K562 (cell line): ENCODE measurements at regions not wholly inside any gene's neighbourhood (a gene's known extent, or its start where the extent isn't known, plus 50 kb on each side); places are given as distances from the start of the nearest gene placed in this dataset.

Experiments used
- ATAC-seq: fragments of 200-7000 bp; cut with Tn5 transposase; 3 replicates; pipeline ENCODE4 v1.9.1; 2020; ENCODE audit warnings: moderate library complexity
- BruUV-seq: library from RNA; stranded (reverse); fragments of 400-500 nt; replicated peaks from 2 replicates; lab custom pipeline; 2021; lab: Mats Ljungman, UMichigan
- CTCF ChIA-PET: fragments of 300-600 bp; formaldehyde crosslinking; extraction: SDS; loops from one replicate; lab custom pipeline; 2021; ENCODE audit warnings: low intra/inter-chr PET ratio; lab: Yijun Ruan, JAX
- POLR2A ChIA-PET: fragments of 300-600, 350-650 bp; sonication (Branson Sonifier 250); formaldehyde crosslinking; extraction: SDS; loops from one replicate; lab custom pipeline; 2021; ENCODE audit warnings: antibody characterized with exemption, inconsistent platforms; lab: Yijun Ruan, JAX
- DNase-seq, 4 experiments: peaks; one replicate each; pipeline versions ENCODE4 v3.0.0 to v3.0.0-alpha.2; 2011 to 2018; ENCODE audit warnings: low spot score in 3 of 4, mixed read lengths in 3 of 4; ENCODE audit errors: extremely low read depth in 1 of 4
- FAIRE-seq: peaks from 2 replicates; lab custom pipeline; 2011; peaks lifted over from hg19 to GRCh38; lab: Jason Lieb, UNC
- H2AFZ ChIP-seq: 2 replicates; pipeline ENCODE4 v1.6.0; 2011; ENCODE audit warnings: low read depth, low read length, control low read depth, inconsistent platforms
- H3K27ac ChIP-seq: fragments of 200-600 bp; 3 replicates; pipeline ENCODE4 v1.8.0; 2011; ENCODE audit warnings: low read depth, mild to moderate bottlenecking, control low read depth, inconsistent platforms, low read length, moderate library complexity, mixed read lengths; ENCODE audit errors: extremely low read depth
- H3K27me3 ChIP-seq, 2 experiments: fragments of 300-600 bp in 1 of 2; 2 replicates in 1 of 2; 3 replicates in 1 of 2; pipeline versions ENCODE4 v1.6.0 to v1.8.0; 2011; ENCODE audit warnings: inconsistent platforms in 2 of 2, low read length in 2 of 2, mild to moderate bottlenecking in 1 of 2, mixed read lengths in 1 of 2, moderate library complexity in 1 of 2; ENCODE audit not compliant: control insufficient read depth in 2 of 2, insufficient read depth in 2 of 2
- H3K36me3 ChIP-seq: fragments of 300-600 bp; 3 replicates; pipeline ENCODE4 v1.8.0; 2011; ENCODE audit warnings: mild to moderate bottlenecking, low read length, inconsistent platforms; ENCODE audit not compliant: control insufficient read depth, insufficient read depth
- H3K4me1 ChIP-seq, 2 experiments: fragments of 200-600 bp in 1 of 2; replicated peaks in 1 of 2; 2 replicates in 1 of 2; 3 replicates in 1 of 2; pipeline versions ENCODE4 v1.5.1 to v1.8.0; 2011; ENCODE audit warnings: inconsistent platforms in 2 of 2, low read length in 2 of 2, mild to moderate bottlenecking in 1 of 2, mixed read lengths in 1 of 2, moderate library complexity in 1 of 2; ENCODE audit not compliant: control insufficient read depth in 2 of 2, insufficient read depth in 2 of 2
- H3K4me2 ChIP-seq: 2 replicates; pipeline ENCODE4 v1.6.1; 2011; ENCODE audit warnings: low read length, control low read depth, inconsistent platforms, mixed read lengths; ENCODE audit not compliant: insufficient read depth
- H3K4me3 ChIP-seq: fragments of 200-600 bp; sonication (generic), shearing (Covaris generic); 2 replicates; pipeline ENCODE4 v1.5.1; 2016; ENCODE audit warnings: control low read depth, inconsistent platforms
- H3K79me2 ChIP-seq: fragments of 200-600 bp; 3 replicates; pipeline ENCODE4 v1.8.0; 2011; ENCODE audit warnings: low read length, inconsistent platforms; ENCODE audit not compliant: control insufficient read depth, insufficient read depth
- H3K9ac ChIP-seq, 2 experiments: 2 replicates each; pipeline versions ENCODE4 v1.6.0 to v1.6.1; 2011; ENCODE audit warnings: low read depth in 2 of 2, low read length in 2 of 2, control low read depth in 1 of 2, inconsistent platforms in 1 of 2, mild to moderate bottlenecking in 1 of 2, mixed read lengths in 1 of 2; ENCODE audit not compliant: insufficient read depth in 1 of 2
- H3K9me1 ChIP-seq: one replicate; pipeline ENCODE4 v1.6.0; 2011; ENCODE audit warnings: inconsistent platforms, mild to moderate bottlenecking, low read length, moderate library complexity; ENCODE audit not compliant: control insufficient read depth, insufficient read depth
- H3K9me3 ChIP-seq: replicated peaks from 2 replicates; pipeline ENCODE4 v1.5.1; 2011; ENCODE audit warnings: low read depth, low read length, inconsistent platforms; ENCODE audit not compliant: control insufficient read depth, insufficient read depth
- H4K20me1 ChIP-seq: replicated peaks from 2 replicates; pipeline ENCODE4 v1.6.1; 2011; ENCODE audit warnings: low read length, inconsistent platforms, mixed read lengths; ENCODE audit not compliant: control insufficient read depth, insufficient read depth
- BDP1 ChIP-seq: IDR thresholded peaks from 3 replicates; pipeline ENCODE4 v1.6.1; 2011; ENCODE audit not compliant: insufficient read length, insufficient read depth
- CBX3 ChIP-seq, 2 experiments: IDR thresholded peaks; 1 replicate in 1 of 2; 2 replicates in 1 of 2; pipeline ENCODE4 v1.6.1; 2012; ENCODE audit warnings: inconsistent platforms in 2 of 2, low read length in 2 of 2, borderline replicate concordance in 1 of 2, control low read depth in 1 of 2
- LEF1 ChIP-seq: fragments of 450-650 bp; IDR thresholded peaks from 2 replicates; pipeline ENCODE4 v1.6.1; 2016; ENCODE audit warnings: mild to moderate bottlenecking
- MCM2 ChIP-seq: fragments of 450-650 bp; IDR thresholded peaks from 2 replicates; pipeline ENCODE4 v1.6.1; 2017; ENCODE audit warnings: low read depth, mild to moderate bottlenecking
- NRF1 ChIP-seq, 2 experiments: fragments of 450-650 bp; IDR thresholded peaks in 1 of 2; conservative IDR thresholded peaks in 1 of 2; 2 replicates each; pipeline ENCODE4 v1.6.1; 2014; ENCODE audit warnings: mild to moderate bottlenecking in 2 of 2
- RB1 ChIP-seq: fragments of 450-650 bp; IDR thresholded peaks from 2 replicates; pipeline ENCODE4 v1.6.1; 2017; ENCODE audit warnings: low read depth, mild to moderate bottlenecking
- SIN3A ChIP-seq, 2 experiments: fragments of 150-350 bp in 1 of 2; IDR thresholded peaks; 2 replicates each; pipeline ENCODE4 v1.6.1; 2011 to 2016; ENCODE audit warnings: borderline replicate concordance in 2 of 2, low read depth in 2 of 2, low read length in 2 of 2, mild to moderate bottlenecking in 2 of 2, moderate library complexity in 2 of 2; ENCODE audit not compliant: control insufficient read depth in 1 of 2
- SMAD3 ChIP-seq: fragments of 450-650 bp; formaldehyde crosslinking; conservative IDR thresholded peaks from 2 replicates; pipeline ENCODE4 v1.4.0; 2020; ENCODE audit warnings: mild to moderate bottlenecking
- ZBTB1 ChIP-seq: sonication (generic); formaldehyde crosslinking; IDR thresholded peaks from 2 replicates; pipeline ENCODE4 v1.8.1; 2023; ENCODE audit warnings: missing genetic modification reagents, low read depth, mild to moderate bottlenecking, borderline replicate concordance
- ZFP36 ChIP-seq: fragments of 150-350 bp; IDR thresholded peaks from 2 replicates; pipeline ENCODE4 v1.6.1; 2018; ENCODE audit warnings: low read length, low read depth; ENCODE audit not compliant: partially characterized antibody
- ZNF224 ChIP-seq: sonication (generic); formaldehyde crosslinking; IDR thresholded peaks from 2 replicates; pipeline ENCODE4 v1.8.0; 2022; ENCODE audit warnings: mild to moderate bottlenecking, missing genetic modification reagents
- ZNF766 ChIP-seq: fragments of 200-800 bp; sonication (Bioruptor generic); conservative IDR thresholded peaks from 2 replicates; pipeline ENCODE4 v1.6.1; 2016; ENCODE audit warnings: missing genetic modification characterization, missing compliant biosample characterization
- WGBS: fragments of 100-300 bp; shearing (Covaris generic); methylation state at CpG from one replicate; pipeline ENCODE4 v1.1.6; 2016; ENCODE audit warnings: low coverage, mixed read lengths; ENCODE audit not compliant: insufficient coverage; ENCODE audit errors: missing lambda C conversion rate; 5-methylcytosine and 5-hydroxymethylcytosine counted together
- in situ Hi-C: fragments of 300-500 bp; cut with MboI; formaldehyde crosslinking; loops from 4 replicates; pipeline ENCODE4 v1.15.0; 2018; ENCODE audit warnings: inconsistent platforms, mixed read lengths
- intact Hi-C: fragments of 100-400 bp; cut with micrococcal nuclease; formaldehyde crosslinking; loops from 2 replicates; pipeline ENCODE4 v1.14.2; 2022
- TF ChIP-seq, protein P1 (sequence below): sonication (generic); formaldehyde crosslinking; IDR thresholded peaks from 2 replicates; pipeline ENCODE4 v1.8.0; 2023; ENCODE audit warnings: mild to moderate bottlenecking, missing genetic modification reagents
- TF ChIP-seq, protein P2 (sequence below): fragments of 250-450 bp; sonication (Bioruptor Pico); IDR thresholded peaks from 2 replicates; pipeline ENCODE4 v1.5.1; 2021; ENCODE audit warnings: mild to moderate bottlenecking

DNA sequence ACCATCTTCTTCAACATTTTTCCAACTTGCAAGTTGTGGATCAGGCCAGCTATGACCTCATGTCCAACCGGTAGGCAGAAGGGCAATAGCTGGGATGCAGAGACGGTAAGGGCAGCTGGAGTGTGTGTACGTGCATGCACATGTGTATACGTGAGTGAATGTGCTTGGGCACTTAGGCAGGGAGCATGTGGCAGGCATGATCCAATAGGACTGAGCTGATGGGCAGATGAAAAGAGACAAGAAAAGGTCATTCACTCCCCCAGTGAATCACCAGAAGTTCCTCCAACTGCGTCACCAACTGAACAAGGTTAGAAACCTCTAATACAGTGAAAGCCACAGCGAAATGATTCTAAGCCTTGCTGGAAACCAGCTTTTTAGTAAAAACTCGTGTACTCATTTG, 176.1 kb downstream of the FGFR2 start:
- Histone ChIP-seq H3K9me3 (no peaks in the 10 kb centered on the region), H3K4me2 (no peak overlapping the region), H3K27me3 (no peaks in the 10 kb centered on the region), H3K4me3 (no peak overlapping the region), H3K27ac (no peak overlapping the region), H3K79me2 (no peaks in the 10 kb centered on the region), H3K9me1 (no peaks in the 10 kb centered on the region), H4K20me1 (no peaks in the 10 kb centered on the region), H3K9ac (no peak overlapping the region), H3K4me1 (no peaks in the 10 kb centered on the region), H3K36me3 (no peaks in the 10 kb centered on the region), H2AFZ (no peak overlapping the region)
- 0% methylated on average over 6 of the region's 7 CpGs for WGBS
- no peak for ATAC-seq
- in situ Hi-C loops (no loop called here), intact Hi-C loops (no loop called here)
- no peak for DNase-seq
- ChIA-PET CTCF (no interaction called here), POLR2A (interaction anchor here (0.7 kb wide), 1 partner anchor 930 kb away, joined by 3 read pairs; no protein-coding TSS in a partner anchor)
- no TSS peak for BruUV-seq
- FAIRE-seq: no peak
- TF ChIP-seq ZNF766 (peak; percentile 61), ZNF224 (no peak)

DNA sequence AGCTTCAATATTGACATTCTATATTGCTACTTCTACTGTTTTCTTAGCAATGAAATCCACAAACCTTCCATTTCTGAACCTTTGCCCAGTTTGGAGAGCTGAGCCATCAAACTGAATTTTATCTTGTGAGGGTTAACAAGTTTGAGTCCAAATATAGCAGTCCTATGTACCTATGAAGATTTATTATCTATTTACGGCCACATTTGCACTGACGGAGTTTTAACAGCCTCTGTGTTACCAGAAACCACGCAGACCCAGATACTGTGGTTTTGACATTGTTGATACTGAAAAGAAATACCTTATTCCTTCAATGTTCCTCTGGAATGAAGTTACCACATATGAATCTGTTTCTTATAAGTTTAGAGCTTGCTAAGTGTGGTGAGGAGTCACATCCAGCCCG, 172.6 kb downstream of the FGFR2 start:
- Histone ChIP-seq H2AFZ (no peak overlapping the region), H3K27me3 (no peaks in the 10 kb centered on the region), H3K27ac (no peak overlapping the region), H3K36me3 (no peaks in the 10 kb centered on the region), H3K9me3 (no peaks in the 10 kb centered on the region), H3K4me2 (no peak overlapping the region), H3K9me1 (no peaks in the 10 kb centered on the region), H3K4me3 (no peak overlapping the region), H3K4me1 (no peaks in the 10 kb centered on the region), H4K20me1 (no peaks in the 10 kb centered on the region), H3K79me2 (no peaks in the 10 kb centered on the region), H3K9ac (no peak overlapping the region)
- ChIA-PET POLR2A (no interaction called here), CTCF (no interaction called here)
- ATAC-seq: no peak
- in situ Hi-C loops: no loop called here
- no peak for FAIRE-seq
- WGBS: 0% methylated on average over 4 of the region's 4 CpGs
- no peak for DNase-seq
- no TSS peak for BruUV-seq
- intact Hi-C loops: no loop called here
- TF ChIP-seq SIN3A (IDR thresholded peaks at IDR 0.05; ENCODE audit: borderline replicate concordance in 2 of 2, control insufficient read depth in 1 of 2, low read depth in 2 of 2, low read length in 2 of 2): no peak
- no peak for TF ChIP-seq LEF1
- TF ChIP-seq BDP1: no peak
- TF ChIP-seq CBX3 (IDR thresholded peaks at IDR 0.05; ENCODE audit: borderline replicate concordance in 1 of 2, low read length in 2 of 2): no peak
- no peak for TF ChIP-seq ZBTB1 (CRISPR knock-in tag)
- no peak for TF ChIP-seq NRF1 (conservative IDR thresholded peaks at IDR 0.05 in 1 of 2, IDR thresholded peaks at IDR 0.05 in 1 of 2)
- no peak for TF ChIP-seq SMAD3
- TF ChIP-seq ZFP36: no peak
- TF ChIP-seq MCM2: no peak
- TF ChIP-seq, protein P1, sequence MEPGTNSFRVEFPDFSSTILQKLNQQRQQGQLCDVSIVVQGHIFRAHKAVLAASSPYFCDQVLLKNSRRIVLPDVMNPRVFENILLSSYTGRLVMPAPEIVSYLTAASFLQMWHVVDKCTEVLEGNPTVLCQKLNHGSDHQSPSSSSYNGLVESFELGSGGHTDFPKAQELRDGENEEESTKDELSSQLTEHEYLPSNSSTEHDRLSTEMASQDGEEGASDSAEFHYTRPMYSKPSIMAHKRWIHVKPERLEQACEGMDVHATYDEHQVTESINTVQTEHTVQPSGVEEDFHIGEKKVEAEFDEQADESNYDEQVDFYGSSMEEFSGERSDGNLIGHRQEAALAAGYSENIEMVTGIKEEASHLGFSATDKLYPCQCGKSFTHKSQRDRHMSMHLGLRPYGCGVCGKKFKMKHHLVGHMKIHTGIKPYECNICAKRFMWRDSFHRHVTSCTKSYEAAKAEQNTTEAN (CRISPR knock-in tag): no peak
- TF ChIP-seq, protein P2, sequence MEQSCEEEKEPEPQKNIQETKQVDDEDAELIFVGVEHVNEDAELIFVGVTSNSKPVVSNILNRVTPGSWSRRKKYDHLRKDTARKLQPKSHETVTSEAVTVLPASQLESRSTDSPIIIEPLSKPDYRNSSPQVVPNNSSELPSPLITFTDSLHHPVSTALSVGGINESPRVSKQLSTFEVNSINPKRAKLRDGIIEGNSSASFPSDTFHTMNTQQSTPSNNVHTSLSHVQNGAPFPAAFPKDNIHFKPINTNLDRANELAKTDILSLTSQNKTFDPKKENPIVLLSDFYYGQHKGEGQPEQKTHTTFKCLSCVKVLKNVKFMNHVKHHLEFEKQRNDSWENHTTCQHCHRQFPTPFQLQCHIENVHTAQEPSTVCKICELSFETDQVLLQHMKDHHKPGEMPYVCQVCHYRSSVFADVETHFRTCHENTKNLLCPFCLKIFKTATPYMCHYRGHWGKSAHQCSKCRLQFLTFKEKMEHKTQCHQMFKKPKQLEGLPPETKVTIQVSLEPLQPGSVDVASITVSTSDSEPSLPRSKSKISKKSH (CRISPR knock-in tag): no peak
- no peak for TF ChIP-seq RB1
